ENCODE measurements at regions not wholly inside any gene's neighbourhood (a gene's known extent, or its start where the extent isn't known, plus 50 kb on each side); places are given as distances from the start of the nearest gene placed in this dataset.

DNA sequence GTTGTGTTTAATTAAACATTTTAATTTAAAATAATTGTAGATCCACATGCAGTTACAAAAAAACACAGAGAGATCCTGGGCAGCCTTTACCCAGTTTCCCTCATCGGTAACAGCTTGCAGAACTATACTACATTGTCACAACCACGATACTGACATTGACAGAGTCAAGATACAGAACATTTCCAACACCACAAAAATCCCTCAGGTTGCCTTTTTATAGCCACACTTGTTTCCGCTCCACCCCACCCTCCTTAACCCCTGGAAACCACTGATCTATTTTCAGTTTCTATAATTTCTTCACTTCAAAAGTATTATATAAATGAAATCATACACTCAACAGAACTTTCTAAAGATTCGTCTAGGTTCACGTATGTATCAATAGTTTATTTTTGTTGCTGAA, 458.8 kb upstream of the SOX5 start:
- no peaks in the 10 kb centered on the region for H4K20me1 ChIP-seq (ENCODE audit: insufficient read depth)
- no peaks in the 10 kb centered on the region for H3K27me3 ChIP-seq (ENCODE audit: insufficient read depth, low read depth, low read length)
- TF ChIP-seq EZH2 (IDR thresholded peaks at IDR 0.05; ENCODE audit: borderline replicate concordance, insufficient read depth, low read length, poor library complexity, severe bottlenecking) = no peak
- TF ChIP-seq POLR2AphosphoS5 (IDR thresholded peaks at IDR 0.05) = no peak
- no peak for TF ChIP-seq REST (IDR thresholded peaks at IDR 0.05; ENCODE audit: borderline replicate concordance)
- no peak for TF ChIP-seq TAF1 (IDR thresholded peaks at IDR 0.05; ENCODE audit: low read depth)
- TF ChIP-seq RAD21 (conservative IDR thresholded peaks at IDR 0.05) = no peak
- no peak for TF ChIP-seq SMC3 (conservative IDR thresholded peaks at IDR 0.05; ENCODE audit: poor library complexity)
- TF ChIP-seq EP300 (conservative IDR thresholded peaks at IDR 0.05; ENCODE audit: poor library complexity, severe bottlenecking) = no peak
- no peak for TF ChIP-seq MXI1 (conservative IDR thresholded peaks at IDR 0.05; ENCODE audit: poor library complexity, severe bottlenecking)
- no peak for TF ChIP-seq CTCF (IDR thresholded peaks at IDR 0.05; ENCODE audit: poor library complexity, severe bottlenecking)
- no peak overlapping the region for H2AFZ ChIP-seq (ENCODE audit: low read depth, low read length)
- H3K4me2 ChIP-seq (ENCODE audit: low read length) = no peak overlapping the region
- H3K9ac ChIP-seq (ENCODE audit: low read length) = no peak overlapping the region
- no peaks in the 10 kb centered on the region for H3K79me2 ChIP-seq (replicated peaks; ENCODE audit: insufficient read depth, low read length)
- no peaks in the 10 kb centered on the region for H3F3A ChIP-seq (ENCODE audit: insufficient read depth, low read length, poor library complexity, severe bottlenecking)
- H3K27ac ChIP-seq (ENCODE audit: low read length) = no peak overlapping the region
- no peaks in the 10 kb centered on the region for H3K9me2 ChIP-seq (ENCODE audit: insufficient read depth, low read length)
- no peak overlapping the region for H3K4me3 ChIP-seq (ENCODE audit: low read length)
- H3K9me3 ChIP-seq (ENCODE audit: low read length) = no peaks in the 10 kb centered on the region
- no peaks in the 10 kb centered on the region for H3K36me3 ChIP-seq (ENCODE audit: insufficient read depth, low read length)

- Histone ChIP-seq H3K9me3 (ENCODE audit: low read length) (no peaks in the 10 kb centered on the region), H3K27ac (ENCODE audit: low read length) (no peak overlapping the region), H4K20me1 (ENCODE audit: insufficient read depth) (no peaks in the 10 kb centered on the region), H3K36me3 (ENCODE audit: insufficient read depth, low read length) (no peaks in the 10 kb centered on the region), H3K4me2 (ENCODE audit: low read length) (no peak overlapping the region), H3K9me2 (ENCODE audit: insufficient read depth, low read length) (no peaks in the 10 kb centered on the region), H3K27me3 (ENCODE audit: insufficient read depth, low read depth, low read length) (no peaks in the 10 kb centered on the region), H2AFZ (ENCODE audit: low read depth, low read length) (no peak overlapping the region), H3F3A (ENCODE audit: insufficient read depth, low read length, poor library complexity, severe bottlenecking) (no peaks in the 10 kb centered on the region), H3K9ac (ENCODE audit: low read length) (no peak overlapping the region), H3K4me3 (ENCODE audit: low read length) (no peak overlapping the region), H3K79me2 (replicated peaks; ENCODE audit: insufficient read depth, low read length) (no peaks in the 10 kb centered on the region)
- no peak for TF ChIP-seq RAD21 (conservative IDR thresholded peaks at IDR 0.05)
- no peak for TF ChIP-seq SMC3 (conservative IDR thresholded peaks at IDR 0.05; ENCODE audit: poor library complexity)
- TF ChIP-seq REST (IDR thresholded peaks at IDR 0.05; ENCODE audit: borderline replicate concordance) = no peak
- no peak for TF ChIP-seq CTCF (IDR thresholded peaks at IDR 0.05; ENCODE audit: poor library complexity, severe bottlenecking)
- no peak for TF ChIP-seq EZH2 (IDR thresholded peaks at IDR 0.05; ENCODE audit: borderline replicate concordance, insufficient read depth, low read length, poor library complexity, severe bottlenecking)
- TF ChIP-seq POLR2AphosphoS5 (IDR thresholded peaks at IDR 0.05) = no peak
- TF ChIP-seq TAF1 (IDR thresholded peaks at IDR 0.05; ENCODE audit: low read depth) = no peak
- TF ChIP-seq MXI1 (conservative IDR thresholded peaks at IDR 0.05; ENCODE audit: poor library complexity, severe bottlenecking) = no peak
Observed at GRCh38 chr12:24407884-24408283, 458.4 kb upstream of the SOX5 start.
